Esophagus muscularis mucosa (tissue), 3 donors: ENCODE measurements at regions not wholly inside any gene's neighbourhood (a gene's known extent, or its start where the extent isn't known, plus 50 kb on each side); places are given as distances from the start of the nearest gene placed in this dataset.
"Not testable (repeated sequence)": the region's sequence is repeated elsewhere in the genome, so short reads cannot be mapped to it uniquely, and the experiment has no call there.

Experiments
- EP300 ChIP-seq: sonication (generic); formaldehyde crosslinking; IDR thresholded peaks from one replicate; pipeline ENCODE4 v1.6.1; 2017; ENCODE audit warnings: antibody characterized with exemption
- TF ChIP-seq, protein P1 (sequence below), 3 experiments: fragments of 200-600 bp in 2 of 3; fragments of 450-650 bp in 1 of 3; sonication (generic) in 2 of 3; IDR thresholded peaks; one replicate each; pipeline ENCODE4 v1.5.1; 2017 to 2019; ENCODE audit warnings: antibody characterized with exemption in 3 of 3, mild to moderate bottlenecking in 2 of 3, moderate library complexity in 1 of 3

DNA sequence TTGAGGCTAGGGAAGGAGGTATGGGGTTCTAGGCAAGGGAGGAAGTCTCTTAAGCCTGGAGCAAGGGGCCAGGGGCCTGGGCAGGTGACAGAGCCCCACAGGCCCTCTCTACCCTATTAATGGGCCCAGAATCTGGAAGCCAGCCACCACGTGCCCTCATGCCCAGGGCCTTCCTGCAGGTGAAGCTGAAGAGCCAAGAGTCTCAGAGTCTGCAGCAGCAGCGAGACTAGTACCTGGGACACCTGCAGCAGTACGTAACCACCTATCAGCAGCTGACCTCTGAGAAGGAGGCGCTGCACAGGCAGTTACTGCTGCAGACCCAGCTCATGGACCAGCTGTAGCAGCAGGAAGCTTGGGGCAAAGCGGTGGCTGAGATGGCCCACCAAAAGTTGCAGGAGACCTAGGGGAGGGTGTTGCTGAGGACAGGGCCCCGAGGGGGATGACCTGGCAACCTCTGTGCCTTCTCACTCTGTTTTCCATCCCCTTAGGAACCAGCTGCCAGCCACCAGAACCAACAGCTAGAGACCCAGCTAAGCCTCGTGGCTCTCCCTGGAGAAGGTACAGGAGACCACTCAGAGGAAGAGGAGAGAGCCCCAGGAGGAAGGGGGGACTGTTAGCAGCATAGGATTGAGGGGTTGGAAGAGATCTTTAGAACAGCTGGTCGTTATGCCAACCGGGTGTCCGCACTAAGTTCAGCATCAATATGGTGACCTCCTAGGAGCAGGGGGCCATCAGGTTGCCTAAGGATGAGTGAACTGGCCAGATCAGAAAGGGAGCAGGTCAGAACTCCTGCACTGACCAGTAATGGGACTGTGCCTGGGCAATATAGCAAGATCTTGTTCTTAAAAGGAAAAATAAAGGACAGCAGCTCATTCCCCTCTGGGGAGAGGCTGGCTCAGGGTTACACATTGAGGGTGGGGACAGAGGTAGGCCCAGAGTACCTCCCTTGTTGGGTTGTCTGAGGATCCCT, 58.5 kb upstream of the UBE2Q2 start:
- TF ChIP-seq EP300, result not testable (repeated sequence)
- TF ChIP-seq, protein P1, sequence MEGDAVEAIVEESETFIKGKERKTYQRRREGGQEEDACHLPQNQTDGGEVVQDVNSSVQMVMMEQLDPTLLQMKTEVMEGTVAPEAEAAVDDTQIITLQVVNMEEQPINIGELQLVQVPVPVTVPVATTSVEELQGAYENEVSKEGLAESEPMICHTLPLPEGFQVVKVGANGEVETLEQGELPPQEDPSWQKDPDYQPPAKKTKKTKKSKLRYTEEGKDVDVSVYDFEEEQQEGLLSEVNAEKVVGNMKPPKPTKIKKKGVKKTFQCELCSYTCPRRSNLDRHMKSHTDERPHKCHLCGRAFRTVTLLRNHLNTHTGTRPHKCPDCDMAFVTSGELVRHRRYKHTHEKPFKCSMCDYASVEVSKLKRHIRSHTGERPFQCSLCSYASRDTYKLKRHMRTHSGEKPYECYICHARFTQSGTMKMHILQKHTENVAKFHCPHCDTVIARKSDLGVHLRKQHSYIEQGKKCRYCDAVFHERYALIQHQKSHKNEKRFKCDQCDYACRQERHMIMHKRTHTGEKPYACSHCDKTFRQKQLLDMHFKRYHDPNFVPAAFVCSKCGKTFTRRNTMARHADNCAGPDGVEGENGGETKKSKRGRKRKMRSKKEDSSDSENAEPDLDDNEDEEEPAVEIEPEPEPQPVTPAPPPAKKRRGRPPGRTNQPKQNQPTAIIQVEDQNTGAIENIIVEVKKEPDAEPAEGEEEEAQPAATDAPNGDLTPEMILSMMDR (IDR thresholded peaks at IDR 0.05), result not testable (repeated sequence)
